ENCODE measurements at regions not wholly inside any gene's neighbourhood (a gene's known extent, or its start where the extent isn't known, plus 50 kb on each side); places are given as distances from the start of the nearest gene placed in this dataset.
A peak's percentile ranks its signal among the peaks of the same experiment; 100 is the strongest.

DNA sequence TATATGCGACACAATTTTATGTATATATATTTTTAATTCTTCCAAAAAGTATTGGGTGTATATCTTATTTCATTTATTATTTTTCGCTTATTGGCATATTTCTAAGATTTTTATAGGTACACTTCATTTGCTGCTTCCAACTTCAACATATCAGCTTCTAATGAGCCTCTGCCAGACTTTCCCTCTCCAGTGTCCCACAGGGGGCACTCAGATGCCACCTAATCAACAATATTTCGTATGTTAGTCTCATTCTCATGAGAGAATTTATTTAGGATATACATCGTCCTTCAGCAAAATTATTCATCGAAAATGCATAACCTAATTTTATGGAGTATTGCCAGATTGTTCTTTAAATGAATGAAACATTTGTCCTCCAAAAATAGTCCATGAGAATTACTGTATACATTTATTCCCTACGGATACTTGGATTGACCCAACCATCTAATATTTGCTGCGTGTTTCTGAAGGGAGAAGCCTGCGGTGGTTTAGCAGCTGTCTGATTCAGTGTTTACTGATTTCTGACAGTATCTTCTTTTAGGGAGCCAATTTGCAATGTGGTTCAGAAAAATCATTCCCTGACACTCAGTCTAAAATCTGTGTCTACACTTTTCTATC is 100.6 kb upstream of the SELENOP start:
- TF ChIP-seq, protein P1, sequence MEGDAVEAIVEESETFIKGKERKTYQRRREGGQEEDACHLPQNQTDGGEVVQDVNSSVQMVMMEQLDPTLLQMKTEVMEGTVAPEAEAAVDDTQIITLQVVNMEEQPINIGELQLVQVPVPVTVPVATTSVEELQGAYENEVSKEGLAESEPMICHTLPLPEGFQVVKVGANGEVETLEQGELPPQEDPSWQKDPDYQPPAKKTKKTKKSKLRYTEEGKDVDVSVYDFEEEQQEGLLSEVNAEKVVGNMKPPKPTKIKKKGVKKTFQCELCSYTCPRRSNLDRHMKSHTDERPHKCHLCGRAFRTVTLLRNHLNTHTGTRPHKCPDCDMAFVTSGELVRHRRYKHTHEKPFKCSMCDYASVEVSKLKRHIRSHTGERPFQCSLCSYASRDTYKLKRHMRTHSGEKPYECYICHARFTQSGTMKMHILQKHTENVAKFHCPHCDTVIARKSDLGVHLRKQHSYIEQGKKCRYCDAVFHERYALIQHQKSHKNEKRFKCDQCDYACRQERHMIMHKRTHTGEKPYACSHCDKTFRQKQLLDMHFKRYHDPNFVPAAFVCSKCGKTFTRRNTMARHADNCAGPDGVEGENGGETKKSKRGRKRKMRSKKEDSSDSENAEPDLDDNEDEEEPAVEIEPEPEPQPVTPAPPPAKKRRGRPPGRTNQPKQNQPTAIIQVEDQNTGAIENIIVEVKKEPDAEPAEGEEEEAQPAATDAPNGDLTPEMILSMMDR (conservative IDR thresholded peaks at IDR 0.05; ENCODE audit: low read depth, low read length): peak; percentile 79
- no peak for TF ChIP-seq EZH2 (IDR thresholded peaks at IDR 0.05; ENCODE audit: borderline replicate concordance, low read depth, low read length, poor library complexity, severe bottlenecking)
